GM19035 (cell line): ENCODE measurements at regions not wholly inside any gene's neighbourhood (a gene's known extent, or its start where the extent isn't known, plus 50 kb on each side); places are given as distances from the start of the nearest gene placed in this dataset.
"Not testable (repeated sequence)": the region's sequence is repeated elsewhere in the genome, so short reads cannot be mapped to it uniquely, and the experiment has no call there.

ENCODE experiments used
- ATAC-seq: cut with Tn5 transposase; IDR thresholded peaks from one replicate; pipeline ENCODE4 v1.9.1; 2021; ENCODE audit not compliant: unreplicated experiment

- ATAC-seq, result no peak
These were observed 54.8 kb downstream of the OTUD1 start for GRCh38 chr10:23493711-23494110.

- no peak for ATAC-seq
These were observed 57.9 kb downstream of the OTUD1 start for GRCh38 chr10:23496727-23497126.

- no peak for ATAC-seq
These were observed 60.7 kb downstream of the OTUD1 start for GRCh38 chr10:23499372-23500132.

GRCh38 chr10:23505797-23506465, 67.1 kb downstream of the OTUD1 start:
- ATAC-seq, result no peak

GRCh38 chr10:23512355-23513058, 73.6 kb downstream of the OTUD1 start:
- ATAC-seq, result no peak

- ATAC-seq, result not testable (repeated sequence)
These were observed 74.7 kb downstream of the OTUD1 start for GRCh38 chr10:23513621-23514020.

GRCh38 chr10:23514321-23514720, 75.4 kb downstream of the OTUD1 start:
- ATAC-seq, result no peak

- ATAC-seq, result no peak
These were observed 77.7 kb downstream of the OTUD1 start for GRCh38 chr10:23516530-23516929.

- ATAC-seq, result no peak
These were observed 78.3 kb downstream of the OTUD1 start for GRCh38 chr10:23517155-23517554.

- no peak for ATAC-seq
These were observed 82.9 kb downstream of the OTUD1 start for GRCh38 chr10:23521735-23522134.

GRCh38 chr10:23522345-23522744, 83.5 kb downstream of the OTUD1 start:
- ATAC-seq, result no peak

GRCh38 chr10:23523251-23523650, 84.4 kb downstream of the OTUD1 start:
- no peak for ATAC-seq

GRCh38 chr10:23525406-23525805, 86.5 kb downstream of the OTUD1 start:
- ATAC-seq, result no peak

GRCh38 chr10:23528419-23528818, 89.5 kb downstream of the OTUD1 start:
- ATAC-seq, result no peak

GRCh38 chr10:23529625-23530024, 90.8 kb downstream of the OTUD1 start:
- ATAC-seq, result no peak

GRCh38 chr10:23530079-23530478, 91.2 kb downstream of the OTUD1 start:
- no peak for ATAC-seq

GRCh38 chr10:23533212-23533611, 94.3 kb downstream of the OTUD1 start:
- ATAC-seq, result no peak

- ATAC-seq, result no peak
These were observed 95.5 kb downstream of the OTUD1 start for GRCh38 chr10:23534326-23534725.

- no peak for ATAC-seq
These were observed 95.9 kb downstream of the OTUD1 start for GRCh38 chr10:23534761-23535160.

GRCh38 chr10:23535381-23535780, 96.5 kb downstream of the OTUD1 start:
- ATAC-seq, result no peak

- ATAC-seq, result no peak
These were observed 100.1 kb downstream of the OTUD1 start for GRCh38 chr10:23538968-23539367.
